HUDEP-2 (cell line): ENCODE measurements at regions not wholly inside any gene's neighbourhood (a gene's known extent, or its start where the extent isn't known, plus 50 kb on each side); places are given as distances from the start of the nearest gene placed in this dataset.

Experiments
- DNase-seq, 76 experiments: peaks; one replicate each; lab custom pipeline; 2025; ENCODE audit not compliant: unreplicated experiment in 76 of 76; lab: John Stamatoyannopoulos, UW

DNA sequence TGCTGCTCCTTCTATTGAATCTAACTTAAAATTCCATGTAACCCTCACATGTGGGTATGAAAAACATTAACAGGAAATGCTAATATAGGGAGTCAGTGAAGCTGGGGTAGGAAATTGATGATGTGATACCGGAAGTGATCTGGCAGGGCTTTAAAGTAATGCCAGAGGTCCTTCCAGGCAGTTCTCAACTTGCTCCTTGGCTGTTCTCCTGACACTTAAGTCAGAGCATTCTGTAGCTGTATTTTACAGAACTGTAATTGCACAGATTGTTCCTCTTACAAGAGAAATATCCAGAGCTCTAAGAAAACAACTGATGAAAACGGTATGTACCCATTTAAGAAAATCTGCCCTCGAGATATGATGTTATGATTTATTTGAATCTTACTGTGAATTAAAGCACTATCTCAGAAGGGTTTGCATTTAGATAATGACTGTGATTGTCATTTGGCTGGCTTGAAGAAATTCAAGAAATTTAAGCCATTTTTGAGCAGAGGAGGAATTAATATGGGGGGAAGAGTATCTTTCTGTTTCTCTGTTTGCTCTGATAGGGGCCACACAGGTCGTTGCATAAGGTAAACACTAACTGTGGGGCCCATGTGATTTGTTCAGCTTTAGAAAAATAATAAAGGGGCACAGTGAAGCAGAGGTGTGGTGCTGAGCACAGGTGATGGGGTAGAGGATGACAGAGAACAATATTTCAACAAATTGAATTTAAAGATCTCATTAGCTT, 88.4 kb downstream of the BBS10 start:
- no peak for DNase-seq

DNA sequence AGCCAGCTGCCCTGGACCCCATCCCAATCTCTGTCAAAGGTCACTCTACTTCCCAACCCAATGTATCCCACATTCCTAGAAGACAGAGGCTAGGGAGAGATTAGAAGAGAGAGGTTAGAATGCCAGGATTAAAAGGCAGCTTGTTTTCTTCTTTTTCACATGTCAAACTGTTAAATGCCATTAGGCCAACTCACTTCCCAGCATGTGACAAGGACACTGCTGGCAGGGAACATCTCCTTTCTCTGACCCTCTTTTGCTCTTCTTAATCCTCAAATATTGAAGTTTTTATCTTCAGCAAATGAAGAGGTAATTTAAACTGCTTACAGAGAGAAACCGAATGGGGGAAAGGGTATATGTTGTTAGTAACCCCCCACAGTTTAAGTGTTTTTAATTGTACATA, 89.1 kb downstream of the BBS10 start:
- no peak for DNase-seq

DNA sequence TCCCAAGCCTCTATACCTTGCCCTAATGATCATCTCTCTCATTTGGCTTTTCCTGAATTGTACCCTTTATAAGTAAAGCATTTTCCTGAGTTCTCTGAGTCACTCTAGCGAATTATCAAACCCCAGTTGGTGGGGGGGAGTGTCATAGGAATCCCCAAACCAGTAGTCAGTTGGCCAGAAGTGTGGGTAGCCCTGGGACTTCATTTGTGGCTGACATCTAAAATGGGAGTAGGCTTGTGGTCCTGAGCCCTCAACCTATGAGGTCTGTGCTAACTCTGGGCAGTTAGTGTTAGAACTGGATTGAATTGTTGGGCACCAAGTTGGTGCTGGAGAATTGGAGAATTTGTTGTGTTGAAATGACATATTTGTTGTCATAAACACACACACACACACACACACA, 91.3 kb downstream of the BBS10 start:
- DNase-seq: no peak

DNA sequence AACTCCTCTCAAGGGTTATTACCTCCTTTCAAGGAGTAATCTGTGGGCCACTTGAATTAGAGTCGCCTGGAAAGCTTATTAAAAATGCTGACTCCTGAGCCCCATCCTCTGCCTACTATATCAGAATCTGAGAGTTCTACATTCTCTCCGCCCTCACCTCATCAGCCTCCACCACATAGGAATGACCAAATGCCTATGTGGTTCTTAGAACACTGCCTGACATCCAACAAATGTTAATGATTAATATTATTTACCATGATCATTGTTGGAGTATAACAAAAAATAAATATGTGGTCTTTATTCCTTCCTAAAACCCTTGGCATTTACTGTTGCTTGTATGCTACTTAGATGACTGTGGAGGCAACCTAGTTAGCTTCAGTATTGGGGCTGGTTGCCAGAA, 91.9 kb downstream of the BBS10 start:
- no peak for DNase-seq

DNA sequence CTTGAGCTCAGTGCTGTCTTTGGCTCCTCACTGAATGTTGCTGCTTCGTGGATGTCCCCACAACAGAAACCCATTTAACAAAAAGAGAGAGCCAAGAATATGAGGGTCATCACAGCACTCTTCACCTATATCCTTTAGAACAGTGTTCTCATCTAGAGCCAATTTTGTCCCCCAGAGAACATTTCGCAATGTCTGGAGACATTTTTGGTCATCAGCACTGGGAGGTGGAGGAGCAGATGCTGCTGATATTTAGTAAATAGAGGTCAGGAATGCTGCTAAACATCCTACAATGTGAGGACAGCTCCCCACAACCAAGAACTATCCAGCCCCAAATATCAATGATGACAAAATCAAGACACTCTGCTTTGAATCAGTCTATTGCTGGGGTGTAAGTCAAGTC, 92.5 kb downstream of the BBS10 start:
- no peak for DNase-seq

DNA sequence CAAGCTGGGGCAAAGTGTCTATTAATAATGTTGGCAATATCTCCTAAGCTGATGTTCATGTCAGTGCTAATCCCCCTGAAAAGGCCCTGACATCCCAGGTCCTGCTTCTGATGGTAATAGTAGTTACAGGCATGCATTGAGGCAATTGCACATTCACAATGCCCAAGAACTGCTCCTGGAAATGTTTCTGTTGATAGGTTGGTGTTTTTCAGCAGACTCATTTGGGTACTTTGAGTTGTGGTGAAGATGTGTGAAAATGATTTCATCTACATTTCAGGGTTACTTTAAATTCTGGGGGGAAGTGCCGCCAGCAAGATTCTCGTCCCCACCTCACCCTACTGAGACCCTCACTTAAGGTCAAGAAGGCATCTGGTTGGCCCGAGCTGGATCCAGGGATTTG, 92.9 kb downstream of the BBS10 start:
- no peak for DNase-seq

DNA sequence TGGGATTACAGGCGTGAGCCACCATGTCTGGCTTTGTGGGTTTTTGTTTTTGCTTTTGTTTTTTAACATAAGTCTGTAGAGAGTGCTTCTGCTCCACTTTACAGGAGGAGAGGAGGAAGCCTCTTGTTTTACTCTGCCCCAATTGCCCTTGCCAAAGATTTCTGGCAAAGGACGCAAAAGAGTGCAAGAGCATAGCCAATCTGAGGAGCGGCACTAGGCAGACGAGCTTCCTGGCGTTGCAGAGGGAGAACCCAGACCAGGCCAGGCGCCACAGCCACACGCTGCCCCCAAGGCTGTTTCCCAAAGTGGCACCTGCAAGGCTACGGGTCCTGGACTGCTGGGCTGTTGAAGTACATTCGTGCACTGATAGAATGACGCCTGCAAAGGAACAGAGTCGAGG, 96.2 kb downstream of the BBS10 start:
- DNase-seq: no peak

DNA sequence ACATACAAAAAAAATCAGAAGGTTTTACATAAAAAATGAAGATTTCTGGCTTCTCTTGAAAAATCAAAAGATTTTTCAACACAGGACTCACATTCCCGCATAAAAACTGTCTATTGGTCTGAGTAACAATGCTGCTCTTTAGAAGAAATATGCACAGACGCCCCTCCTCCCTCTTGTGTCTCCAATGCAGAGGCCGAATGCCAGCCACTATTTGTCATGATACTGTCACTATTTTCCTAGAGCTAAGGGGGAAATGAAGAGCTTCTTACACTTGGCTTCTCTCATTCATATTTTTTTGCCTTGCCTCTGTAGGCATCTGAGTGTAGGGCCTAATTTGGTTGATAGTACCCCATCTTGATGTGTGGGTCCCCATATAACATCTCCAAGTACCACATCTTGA, 98.0 kb downstream of the BBS10 start:
- DNase-seq: no peak

DNA sequence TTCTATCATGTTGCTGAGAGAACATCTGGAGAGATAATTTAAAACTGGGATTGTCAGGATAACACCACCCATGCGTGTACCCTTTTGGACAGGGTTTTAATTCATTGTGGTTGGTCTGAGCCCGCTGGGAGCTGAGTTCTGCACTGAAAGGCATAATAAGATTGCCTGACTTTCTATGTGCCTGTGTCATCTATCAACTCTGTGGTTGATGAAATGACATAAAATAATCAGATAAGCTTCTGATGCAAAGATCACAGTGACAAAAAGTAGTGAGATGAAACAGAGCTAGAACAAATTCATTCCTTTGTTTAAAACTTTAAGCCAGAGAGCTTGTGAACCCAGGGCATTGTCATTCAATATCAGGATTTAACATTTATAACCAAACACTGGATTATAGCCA, 98.7 kb downstream of the BBS10 start:
- no peak for DNase-seq

DNA sequence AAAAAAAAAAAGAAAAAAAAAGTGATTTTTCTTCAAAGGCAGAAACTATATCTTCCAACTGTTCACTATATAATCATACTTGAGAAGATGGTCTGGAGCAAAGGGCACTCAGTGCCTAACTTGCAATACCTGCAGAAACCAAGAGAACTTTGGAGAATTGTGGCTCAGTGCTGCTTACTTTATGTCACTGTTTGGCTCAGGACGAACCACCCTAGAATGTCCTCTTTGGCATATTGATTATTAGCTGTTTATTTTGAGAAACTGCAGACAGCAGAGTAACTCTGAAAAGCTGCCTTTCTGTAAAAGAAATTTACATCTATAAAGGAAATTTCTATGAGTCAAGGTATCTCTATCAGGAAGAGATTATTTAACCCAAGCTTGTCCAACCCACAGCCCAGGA, 100.2 kb downstream of the BBS10 start:
- DNase-seq: no peak

DNA sequence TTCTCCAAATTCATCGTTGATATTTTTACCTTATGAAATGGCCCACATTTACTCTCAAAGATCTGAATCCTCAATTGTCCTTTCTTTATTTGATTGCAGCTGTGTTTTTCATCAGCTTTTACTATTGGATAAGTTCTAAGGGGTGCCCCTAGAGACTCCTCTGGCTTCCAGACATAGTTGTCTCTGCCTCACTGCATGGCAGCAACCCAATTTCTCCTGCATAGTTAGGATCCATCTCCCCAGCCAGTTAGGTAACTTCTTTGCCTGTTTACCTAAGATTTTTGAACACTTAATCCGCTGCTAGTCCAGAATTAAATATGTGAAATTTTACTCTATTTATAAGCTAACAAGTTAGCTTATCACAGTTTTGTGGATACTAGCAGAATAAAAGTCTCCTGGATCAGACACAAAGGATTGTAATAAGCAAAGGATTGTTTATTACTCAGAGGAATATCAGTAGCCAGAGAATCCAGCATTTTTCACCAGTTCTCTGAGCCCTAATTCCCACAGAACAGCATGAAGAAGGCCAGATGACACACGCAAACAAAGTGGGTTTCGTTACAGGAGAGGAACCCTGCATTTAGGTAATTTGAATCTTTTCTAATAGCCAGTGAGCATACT, 101.1 kb downstream of the BBS10 start:
- no peak for DNase-seq

DNA sequence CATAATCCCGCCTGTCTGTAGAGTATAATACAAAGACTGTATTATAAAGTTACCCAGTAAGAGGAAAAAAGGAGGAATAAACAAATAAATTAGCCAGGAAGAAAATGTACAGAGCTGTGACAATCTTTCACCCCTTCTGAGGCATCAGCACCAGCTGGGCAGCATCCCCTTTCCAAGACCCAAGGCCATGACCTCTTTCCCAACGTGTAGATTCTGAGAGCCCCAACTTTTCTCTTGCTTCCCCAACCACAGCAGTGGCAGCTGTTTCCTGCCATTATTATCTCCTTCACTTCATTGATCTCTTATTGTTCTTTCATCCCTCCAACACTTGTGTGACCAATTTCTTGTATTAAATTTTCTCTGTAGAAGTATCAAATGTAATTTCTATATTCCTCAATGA, 101.6 kb downstream of the BBS10 start:
- no peak for DNase-seq

DNA sequence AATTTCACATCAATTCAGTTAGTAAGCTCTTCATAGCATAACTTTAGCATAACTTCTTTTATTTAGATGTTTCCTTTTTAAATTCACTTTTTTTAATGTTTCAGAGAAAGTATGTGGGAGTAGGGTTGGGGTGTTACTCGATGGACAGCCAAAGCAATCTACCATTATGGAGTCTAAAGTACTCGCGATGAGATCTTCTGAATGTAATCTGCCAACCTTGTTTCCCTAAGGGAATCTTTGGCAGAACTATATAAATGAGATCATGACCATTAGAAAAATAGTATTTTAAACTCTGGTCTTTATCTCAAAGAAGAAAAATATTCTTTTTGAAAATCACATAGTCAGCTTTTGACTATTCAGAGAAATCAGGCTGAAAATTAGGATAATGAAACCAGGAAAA, 103.9 kb downstream of the BBS10 start:
- no peak for DNase-seq

DNA sequence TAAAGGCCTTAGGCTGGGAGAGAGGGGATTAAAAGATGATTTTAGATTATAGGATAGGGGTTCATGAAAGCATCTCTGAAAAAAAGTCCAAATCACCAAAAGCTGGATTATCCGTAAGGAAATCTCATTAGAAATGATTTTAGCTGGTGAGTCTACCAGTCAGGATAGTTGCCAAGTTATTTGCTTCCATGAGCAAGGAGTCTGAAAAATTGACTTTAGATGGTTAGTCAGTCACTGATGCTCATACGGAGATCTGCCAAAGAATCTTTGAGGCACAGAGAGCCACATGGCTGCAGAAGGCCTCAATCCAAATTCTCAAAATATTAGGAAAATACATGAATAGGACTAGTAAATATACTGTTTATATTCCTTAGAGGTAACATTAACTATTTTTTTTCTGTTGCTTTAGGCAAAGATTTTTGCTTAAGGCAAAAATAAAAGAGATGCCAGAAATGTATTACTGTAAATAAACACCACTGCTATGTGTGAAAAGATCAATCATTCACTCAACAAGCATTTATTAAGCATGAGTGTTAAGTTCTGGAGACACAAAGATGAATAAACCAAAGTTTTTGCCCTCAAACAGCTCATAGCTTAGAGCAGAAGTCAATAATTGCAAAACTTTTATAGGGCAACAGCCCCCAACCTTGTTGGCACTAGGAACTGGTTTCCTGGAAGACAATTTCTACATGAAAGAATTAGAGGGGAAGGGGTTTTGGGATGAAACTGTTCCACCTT, 105.2 kb downstream of the BBS10 start:
- DNase-seq: no peak

DNA sequence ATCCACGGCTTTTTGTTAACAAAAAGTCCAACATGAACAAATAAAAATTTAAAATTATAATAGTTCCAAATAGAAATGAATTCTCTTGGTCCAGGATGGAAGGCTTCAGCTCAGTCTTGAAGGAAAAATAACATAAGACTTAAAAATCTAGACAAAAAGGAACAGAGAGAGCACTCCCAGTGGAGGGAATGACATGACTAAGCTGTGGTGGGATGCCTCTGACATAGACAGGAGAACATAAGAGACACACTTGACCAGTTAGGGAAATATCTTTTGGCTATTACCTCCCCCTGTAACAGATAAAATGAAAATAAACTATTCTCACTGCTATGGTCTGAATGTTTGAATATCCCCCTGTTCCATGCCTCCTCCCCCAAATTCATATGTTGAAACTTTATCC, 106.8 kb downstream of the BBS10 start:
- no peak for DNase-seq

DNA sequence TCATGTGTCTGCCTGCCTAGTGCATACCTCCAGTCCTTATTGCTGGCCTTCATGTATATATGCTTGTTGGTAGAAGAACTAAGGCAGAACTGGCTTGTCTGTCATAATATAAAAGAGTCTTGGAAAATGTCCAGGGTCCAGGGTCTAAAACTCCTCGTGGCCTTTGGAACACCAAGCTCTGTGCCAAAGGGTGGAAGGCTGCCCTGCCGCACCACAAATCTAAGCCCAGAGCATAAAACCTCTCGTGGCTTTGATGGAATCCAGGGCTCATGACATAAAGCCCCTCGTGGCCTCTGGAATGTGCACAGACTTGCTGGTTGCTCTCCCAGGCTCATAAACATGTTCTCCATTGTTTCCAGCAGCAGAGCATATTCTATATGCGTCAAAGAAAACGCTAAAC, 107.9 kb downstream of the BBS10 start:
- no peak for DNase-seq

DNA sequence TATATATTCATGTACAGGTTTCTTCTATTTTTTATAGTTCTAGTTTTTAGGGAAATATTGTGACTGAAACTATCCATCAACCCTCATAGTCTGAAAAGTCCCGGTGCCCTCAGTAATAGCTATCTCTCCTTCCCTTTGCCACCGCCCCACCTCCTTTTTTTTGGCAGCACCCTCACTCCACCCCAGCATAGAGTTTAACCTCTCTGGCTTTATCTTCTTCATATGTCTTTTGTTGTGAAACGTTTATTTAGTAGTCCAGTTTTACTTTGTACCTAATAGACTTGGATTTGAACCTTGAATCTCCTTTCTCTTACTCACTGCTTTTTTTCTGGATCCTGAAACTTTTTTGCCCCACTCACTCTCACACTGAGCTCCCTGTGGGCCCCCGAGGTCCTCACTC, 109.5 kb downstream of the BBS10 start:
- no peak for DNase-seq

DNA sequence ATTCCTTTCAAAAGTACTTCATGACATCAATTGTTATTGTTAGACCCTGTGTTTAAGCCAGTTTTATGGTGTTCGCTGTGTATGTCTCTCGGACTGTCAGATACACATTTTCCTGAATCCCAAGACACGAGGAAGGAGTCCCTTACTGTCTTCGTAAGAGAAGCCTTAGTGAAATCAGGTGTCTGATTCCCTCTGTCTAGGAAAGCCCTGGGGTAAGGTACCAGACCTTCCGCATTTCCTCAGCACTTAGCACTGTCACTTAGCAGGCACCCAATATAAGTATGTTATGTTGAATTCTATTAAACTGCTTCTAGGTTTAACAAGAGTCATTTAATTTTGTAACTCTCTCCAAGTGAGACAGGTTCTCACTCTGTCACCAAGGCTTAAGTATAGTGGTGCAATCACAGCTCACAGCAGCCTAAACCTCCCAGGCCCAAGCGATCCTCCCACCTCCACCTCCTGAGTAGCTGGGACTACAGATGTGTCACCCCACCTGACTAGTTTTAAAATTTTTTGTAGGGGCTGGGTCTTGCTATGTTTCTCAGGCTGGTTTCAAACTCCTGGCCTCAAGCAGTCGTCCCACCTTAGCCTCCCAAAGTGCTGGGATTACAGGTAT, 111.0 kb downstream of the BBS10 start:
- DNase-seq: no peak

DNA sequence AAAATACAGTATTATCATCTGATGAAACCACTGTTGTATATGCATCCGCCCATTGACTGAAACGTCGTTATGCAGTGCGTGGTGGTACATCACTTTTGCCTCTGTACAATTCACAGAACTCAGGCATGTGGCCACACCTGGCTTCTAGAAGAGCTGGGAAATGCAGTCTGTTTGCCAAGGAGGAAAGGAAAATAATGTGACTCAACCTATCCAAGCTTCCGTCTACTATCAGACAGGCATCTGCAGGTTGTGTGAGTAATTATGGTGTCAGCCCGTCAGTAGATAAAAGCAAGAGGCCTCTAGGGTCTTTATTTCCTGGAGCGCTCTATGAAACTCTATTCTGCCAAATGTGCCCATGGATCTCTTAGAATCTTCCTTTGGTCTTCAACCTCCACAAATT, 111.6 kb downstream of the BBS10 start:
- no peak for DNase-seq

DNA sequence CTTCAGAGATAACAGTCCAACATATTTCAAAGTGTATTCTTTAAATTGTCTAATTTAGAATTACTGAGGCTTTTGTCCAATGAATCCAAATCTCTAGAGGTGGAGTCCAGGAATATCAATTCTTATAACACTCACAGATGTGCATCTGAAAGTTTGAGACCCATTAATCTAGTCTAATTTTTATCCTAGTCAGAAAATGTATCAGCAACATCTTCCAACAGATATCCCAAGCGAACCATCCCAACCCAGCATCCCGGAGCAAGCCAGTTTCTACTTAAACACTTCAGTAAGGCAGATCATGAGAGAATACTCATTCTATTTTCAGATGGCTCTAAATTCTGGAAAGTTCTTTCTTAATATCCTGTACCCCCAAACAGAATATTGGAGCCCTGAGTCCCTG, 113.5 kb downstream of the BBS10 start:
- no peak for DNase-seq

DNA sequence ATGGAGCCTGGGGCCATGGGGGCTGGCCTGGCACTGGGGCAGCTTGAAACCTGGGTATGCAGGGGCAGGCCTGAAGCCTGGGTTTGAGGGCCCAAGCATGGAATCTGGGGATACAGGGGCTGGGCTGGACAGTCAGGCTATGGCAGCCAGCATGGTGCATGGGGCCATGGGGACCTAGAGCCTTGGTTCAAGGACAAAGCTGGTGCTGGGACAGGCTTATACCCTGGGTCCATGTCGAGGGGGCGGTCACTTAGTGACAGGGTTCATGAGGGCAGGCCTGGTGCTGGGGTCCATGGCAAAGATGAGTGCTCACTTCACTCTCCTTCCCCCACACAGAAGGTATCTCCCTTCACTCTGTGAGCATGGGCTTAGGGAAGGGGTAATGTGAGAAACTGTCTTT, 116.2 kb downstream of the BBS10 start:
- DNase-seq: no peak

DNA sequence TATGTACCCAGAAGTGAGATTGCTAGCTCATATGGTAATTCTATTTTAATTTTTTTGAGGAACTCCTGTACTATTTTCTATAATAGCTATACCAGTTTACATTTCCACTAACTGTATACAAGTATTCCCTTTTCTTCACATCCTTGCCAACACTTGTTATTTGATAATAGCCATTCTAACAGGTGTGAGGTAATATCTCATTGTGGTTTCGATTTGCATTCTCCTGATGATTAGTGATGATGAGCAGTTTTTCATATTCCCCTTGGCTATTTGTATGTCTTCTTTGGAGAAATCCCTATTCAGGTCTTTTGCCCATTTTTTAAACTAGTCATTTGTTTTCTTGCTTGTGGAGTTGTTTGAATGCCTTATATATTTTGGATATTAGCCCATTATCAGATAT, 121.3 kb downstream of the BBS10 start:
- DNase-seq: no peak
